GM12878 (cell line): ENCODE measurements at regions not wholly inside any gene's neighbourhood (a gene's known extent, or its start where the extent isn't known, plus 50 kb on each side); places are given as distances from the start of the nearest gene placed in this dataset.

ENCODE experiments used
- CTCF ChIP-seq, 3 experiments: IDR thresholded peaks in 2 of 3; conservative IDR thresholded peaks in 1 of 3; 2 replicates each; pipeline ENCODE4 v1.5.1; 2011; ENCODE audit warnings: low read depth in 3 of 3, low read length in 3 of 3, mild to moderate bottlenecking in 3 of 3, control low read depth in 2 of 3, moderate library complexity in 2 of 3, inconsistent platforms in 1 of 3, mixed read lengths in 1 of 3; ENCODE audit not compliant: control insufficient read depth in 2 of 3, insufficient read depth in 1 of 3; ENCODE audit errors: extremely low read depth in 1 of 3
- E4F1 ChIP-seq: fragments of 450-650 bp; IDR thresholded peaks from 2 replicates; pipeline ENCODE4 v1.6.1; 2018; ENCODE audit warnings: borderline replicate concordance, mild to moderate bottlenecking; ENCODE audit not compliant: partially characterized antibody
- HDAC2 ChIP-seq: fragments of 200-600 bp; sonication (generic); IDR thresholded peaks from 2 replicates; pipeline ENCODE4 v1.6.1; 2017
- MYB ChIP-seq: fragments of 150-350 bp; IDR thresholded peaks from 2 replicates; pipeline ENCODE4 v1.6.1; 2014; ENCODE audit warnings: mild to moderate bottlenecking, low read depth, low read length, borderline replicate concordance
- SKIL ChIP-seq: fragments of 450-650 bp; IDR thresholded peaks from 2 replicates; pipeline ENCODE4 v1.6.1; 2017; ENCODE audit warnings: mild to moderate bottlenecking, low read depth, inconsistent platforms; ENCODE audit not compliant: poor library complexity, severe bottlenecking
- SREBF1 ChIP-seq: IDR thresholded peaks from 2 replicates; pipeline ENCODE4 v1.6.1; 2012; ENCODE audit warnings: mild to moderate bottlenecking, low read length
- TARDBP ChIP-seq: IDR thresholded peaks from 2 replicates; pipeline ENCODE4 v1.6.1; 2016; ENCODE audit warnings: borderline replicate concordance

GRCh38 chr1:208358651-208359050 lies 114.5 kb upstream of the PLXNA2 start (continued):
- TF ChIP-seq E4F1 (no peak), CTCF (IDR thresholded peaks at IDR 0.05 in 2 of 3, conservative IDR thresholded peaks at IDR 0.05 in 1 of 3; ENCODE audit: control insufficient read depth in 2 of 3, extremely low read depth in 1 of 3, insufficient read depth in 1 of 3, low read depth in 3 of 3, low read length in 3 of 3) (no peak), TARDBP (no peak), MYB (no peak), HDAC2 (no peak), SKIL (no peak), SREBF1 (no peak)
